Spleen (tissue), 11 donors: ENCODE measurements at regions not wholly inside any gene's neighbourhood (a gene's known extent, or its start where the extent isn't known, plus 50 kb on each side); places are given as distances from the start of the nearest gene placed in this dataset.

Source experiments
- DNase-seq: peaks from one replicate; pipeline ENCODE4 v3.0.0-alpha.2; 2020
- H3K27ac ChIP-seq, 8 donors: fragments of 200-600 bp; sonication (generic) in 7 of 8; 1 replicate in 4 of 8; 2 replicates in 4 of 8; pipeline versions ENCODE4 v1.5.0 to v1.8.0; 2016 to 2021; ENCODE audit warnings: inconsistent platforms in 4 of 8, mild to moderate bottlenecking in 4 of 8, moderate library complexity in 1 of 8
- H3K27me3 ChIP-seq, 7 donors: fragments of 200-600 bp; sonication (generic) in 6 of 7; replicated peaks in 1 of 7; 1 replicate in 4 of 7; 2 replicates in 3 of 7; pipeline versions ENCODE4 v1.5.0 to v1.8.0; 2016 to 2021; ENCODE audit warnings: inconsistent platforms in 3 of 7, mild to moderate bottlenecking in 1 of 7
- H3K36me3 ChIP-seq, 6 donors: fragments of 200-600 bp; sonication (generic) in 5 of 6; 1 replicate in 4 of 6; 2 replicates in 2 of 6; pipeline versions ENCODE4 v1.5.0 to v1.8.0; 2016 to 2021; ENCODE audit warnings: inconsistent platforms in 2 of 6
- H3K4me1 ChIP-seq, 6 donors: fragments of 200-600 bp; sonication (generic) in 5 of 6; 1 replicate in 3 of 6; 2 replicates in 3 of 6; pipeline versions ENCODE4 v1.5.0 to v1.8.0; 2016 to 2021; ENCODE audit warnings: inconsistent platforms in 3 of 6
- H3K4me3 ChIP-seq, 8 donors: fragments of 200-600 bp; sonication (generic) in 7 of 8; 1 replicate in 4 of 8; 2 replicates in 4 of 8; pipeline versions ENCODE4 v1.5.0 to v1.8.0; 2016 to 2021; ENCODE audit warnings: inconsistent platforms in 4 of 8, mild to moderate bottlenecking in 4 of 8, moderate library complexity in 2 of 8
- H3K9me3 ChIP-seq, 8 donors: fragments of 200-600 bp; sonication (generic) in 7 of 8; 1 replicate in 4 of 8; 2 replicates in 4 of 8; pipeline versions ENCODE4 v1.5.0 to v1.8.0; 2016 to 2021; ENCODE audit warnings: inconsistent platforms in 4 of 8
- POLR2A ChIP-seq, 3 donors: fragments of 450-650 bp; IDR thresholded peaks; one replicate each; pipeline ENCODE4 v1.5.1; 2017; ENCODE audit warnings: antibody characterized with exemption in 3 of 3, mild to moderate bottlenecking in 1 of 3
- POLR2AphosphoS5 ChIP-seq, 3 donors: sonication (generic); formaldehyde crosslinking; IDR thresholded peaks; one replicate each; pipeline ENCODE4 v1.5.1; 2017; ENCODE audit warnings: antibody characterized with exemption in 3 of 3
- WGBS, 5 donors: extraction: QIAGEN DNeasy Blood & Tissue Kit in 3 of 5; methylation state at CpG; one replicate each; pipeline versions ENCODE4 v1.1.5 to v1.1.7; 2013 to 2018; 5-methylcytosine and 5-hydroxymethylcytosine counted together
- intact Hi-C: fragments of 100-400 bp; cut with DNase I; formaldehyde crosslinking; loops from one replicate; pipeline ENCODE4 v1.15.0; 2023; ENCODE audit warnings: low total_unique reads
- TF ChIP-seq, protein P1 (sequence below), 11 experiments: fragments of 200-600 bp in 7 of 11; fragments of 450-650 bp in 4 of 11; sonication (generic) in 4 of 11; IDR thresholded peaks in 8 of 11; conservative IDR thresholded peaks in 3 of 11; 1 replicate in 7 of 11; 2 replicates in 4 of 11; pipeline versions ENCODE4 v1.4.0 to v1.8.0; 2016 to 2021; ENCODE audit warnings: antibody characterized with exemption in 11 of 11, inconsistent platforms in 4 of 11, mild to moderate bottlenecking in 1 of 11
- donor health status: healthy with polysubstance abuse.
- donor health status: DM: no; HTN: no; CAD: no; lungs with moderate emphysema.
- donor health status: DM: no; HTN: no; CAD: no.
- donor health status: Bipolar disorder and iron deficiency.
- donor health status: healthy.
- donor health status: DM: no; HTN: no; CAD: no.
- donor health status: DM: yes; HTN: yes; CAD: no.

DNA sequence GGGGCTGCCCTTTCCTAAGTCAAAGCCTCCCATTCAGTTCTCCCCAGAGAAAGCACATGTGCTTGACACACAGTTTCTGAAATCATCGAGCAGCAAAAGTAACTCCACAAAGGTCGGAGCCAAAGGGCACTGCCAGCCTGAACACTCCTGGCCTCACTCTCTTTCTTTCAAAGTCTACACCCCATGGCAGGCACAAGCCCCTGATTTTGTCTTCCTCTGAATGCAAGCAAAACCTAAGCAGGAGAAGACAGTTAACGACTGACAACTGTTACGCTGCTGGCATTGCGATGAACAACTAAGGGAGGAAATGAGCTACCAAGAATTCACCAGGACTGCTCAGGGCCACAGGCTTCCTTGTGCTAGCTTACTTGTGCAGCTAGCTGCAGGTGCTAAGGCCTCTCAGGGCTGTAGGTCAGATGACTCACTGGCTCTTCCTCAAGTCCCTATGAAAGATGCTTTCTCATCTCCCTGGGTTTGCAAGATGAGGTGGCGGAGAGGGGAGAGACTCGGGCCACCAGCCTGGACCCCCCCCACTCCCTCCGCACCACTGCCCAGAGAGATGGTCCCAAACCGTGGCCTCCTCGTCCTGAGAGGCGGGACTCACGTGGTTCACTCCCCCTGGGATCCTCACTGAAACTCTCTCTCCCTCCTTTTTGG lies 208.2 kb downstream of the DLL1 start:
- no peak overlapping the region for H3K4me3 ChIP-seq
- TF ChIP-seq, protein P1, sequence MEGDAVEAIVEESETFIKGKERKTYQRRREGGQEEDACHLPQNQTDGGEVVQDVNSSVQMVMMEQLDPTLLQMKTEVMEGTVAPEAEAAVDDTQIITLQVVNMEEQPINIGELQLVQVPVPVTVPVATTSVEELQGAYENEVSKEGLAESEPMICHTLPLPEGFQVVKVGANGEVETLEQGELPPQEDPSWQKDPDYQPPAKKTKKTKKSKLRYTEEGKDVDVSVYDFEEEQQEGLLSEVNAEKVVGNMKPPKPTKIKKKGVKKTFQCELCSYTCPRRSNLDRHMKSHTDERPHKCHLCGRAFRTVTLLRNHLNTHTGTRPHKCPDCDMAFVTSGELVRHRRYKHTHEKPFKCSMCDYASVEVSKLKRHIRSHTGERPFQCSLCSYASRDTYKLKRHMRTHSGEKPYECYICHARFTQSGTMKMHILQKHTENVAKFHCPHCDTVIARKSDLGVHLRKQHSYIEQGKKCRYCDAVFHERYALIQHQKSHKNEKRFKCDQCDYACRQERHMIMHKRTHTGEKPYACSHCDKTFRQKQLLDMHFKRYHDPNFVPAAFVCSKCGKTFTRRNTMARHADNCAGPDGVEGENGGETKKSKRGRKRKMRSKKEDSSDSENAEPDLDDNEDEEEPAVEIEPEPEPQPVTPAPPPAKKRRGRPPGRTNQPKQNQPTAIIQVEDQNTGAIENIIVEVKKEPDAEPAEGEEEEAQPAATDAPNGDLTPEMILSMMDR (IDR thresholded peaks at IDR 0.05 in 8 of 11, conservative IDR thresholded peaks at IDR 0.05 in 3 of 11), result no peak
- no peak for TF ChIP-seq POLR2AphosphoS5 (IDR thresholded peaks at IDR 0.05)
- no peak for TF ChIP-seq POLR2A (IDR thresholded peaks at IDR 0.05)
- H3K36me3 ChIP-seq, result no peaks in the 10 kb centered on the region
- H3K27me3 ChIP-seq, result peaks cover 0 to 15% (median 0%) of the 10 kb centered on the region in 7 donors
- no peaks in the 10 kb centered on the region for H3K4me1 ChIP-seq
- DNase-seq, result peak; percentile 63
- intact Hi-C loops, result no loop called here
- H3K27ac ChIP-seq, result no peak overlapping the region
- 61 to 71% (median 70%) methylated on average over 12 of the region's 12 CpGs for WGBS, 5 donors
- H3K9me3 ChIP-seq, result no peaks in the 10 kb centered on the region

DNA sequence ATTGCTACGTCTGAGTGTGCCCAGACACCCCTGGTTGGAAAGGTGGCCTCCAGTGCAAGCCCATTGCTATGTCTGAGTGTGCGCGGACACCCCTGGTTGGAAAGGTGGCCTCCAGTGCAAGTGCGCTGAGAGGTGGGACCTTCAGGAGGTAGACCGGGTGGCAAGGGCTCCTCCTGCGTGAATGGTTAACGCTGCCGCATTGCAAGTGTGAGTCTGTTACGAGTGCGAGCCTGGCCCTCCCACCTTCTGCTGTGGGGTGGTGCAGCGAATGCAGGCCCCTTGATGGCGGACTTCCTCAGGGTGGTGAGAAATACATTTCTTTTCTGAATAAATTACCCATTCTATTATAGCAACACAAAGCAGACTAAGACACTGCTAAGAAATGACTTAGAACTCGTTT lies 208.8 kb downstream of the DLL1 start:
- H3K27me3 ChIP-seq, result peaks cover 0 to 15% (median 0%) of the 10 kb centered on the region in 7 donors
- WGBS, 5 donors, result 84 to 98% (median 90%) methylated on average over 11 to 13 of the region's 13 CpGs
- TF ChIP-seq, protein P1 (IDR thresholded peaks at IDR 0.05 in 8 of 11, conservative IDR thresholded peaks at IDR 0.05 in 3 of 11), result no peak
- no peak for TF ChIP-seq POLR2A (IDR thresholded peaks at IDR 0.05)
- TF ChIP-seq POLR2AphosphoS5 (IDR thresholded peaks at IDR 0.05), result no peak
- peak; percentile 57 for DNase-seq
- intact Hi-C loops, result no loop called here
- no peak overlapping the region for H3K4me3 ChIP-seq
- no peaks in the 10 kb centered on the region for H3K4me1 ChIP-seq
- H3K9me3 ChIP-seq, result no peaks in the 10 kb centered on the region
- no peak overlapping the region for H3K27ac ChIP-seq
- no peaks in the 10 kb centered on the region for H3K36me3 ChIP-seq

DNA sequence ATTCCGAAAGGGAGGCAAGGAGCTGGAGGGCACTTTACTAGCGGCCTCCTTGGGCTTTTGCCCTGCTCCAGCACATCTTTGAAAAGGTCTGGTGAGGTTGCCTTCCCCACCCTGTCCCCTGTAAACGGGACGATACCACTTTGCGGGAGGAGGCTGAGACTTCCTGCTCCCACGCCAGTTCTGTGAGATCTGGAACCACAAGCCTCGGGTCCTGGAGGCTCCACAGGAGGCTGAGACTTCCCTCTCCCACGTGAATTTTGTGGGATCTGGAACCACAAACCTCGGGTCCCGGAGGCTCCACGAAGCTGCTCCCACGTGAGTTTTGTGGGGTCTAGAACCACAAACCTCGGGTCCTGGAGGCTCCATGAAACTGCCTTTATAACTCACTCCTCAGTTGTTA lies 209.3 kb downstream of the DLL1 start:
- WGBS, 5 donors, result 40 to 62% (median 55%) methylated on average over 7 to 13 of the region's 13 CpGs

GRCh38 chr6:170080828-170081371 lies 210.0 kb downstream of the DLL1 start:
- Histone ChIP-seq H3K4me3 (no peak overlapping the region), H3K27ac (no peak overlapping the region), H3K27me3 (peaks cover 0 to 15% (median 0%) of the 10 kb centered on the region in 7 donors), H3K36me3 (no peaks in the 10 kb centered on the region), H3K4me1 (no peaks in the 10 kb centered on the region), H3K9me3 (no peaks in the 10 kb centered on the region)
- peak; percentile 64 for DNase-seq
- WGBS, 5 donors, result 73 to 82% (median 78%) methylated on average over 24 to 26 of the region's 26 CpGs
- intact Hi-C loops, result no loop called here
- TF ChIP-seq, protein P1 (IDR thresholded peaks at IDR 0.05 in 8 of 11, conservative IDR thresholded peaks at IDR 0.05 in 3 of 11), result no peak
- TF ChIP-seq POLR2A (IDR thresholded peaks at IDR 0.05) (no peak), POLR2AphosphoS5 (IDR thresholded peaks at IDR 0.05) (no peak)

More for the DNA sequence above, 209.3 kb downstream of the DLL1 start:
- no peak overlapping the region for H3K4me3 ChIP-seq
- H3K27me3 ChIP-seq, result peaks cover 0 to 15% (median 0%) of the 10 kb centered on the region in 7 donors
- no peak overlapping the region for H3K27ac ChIP-seq
- no peaks in the 10 kb centered on the region for H3K4me1 ChIP-seq
- no peaks in the 10 kb centered on the region for H3K9me3 ChIP-seq
- H3K36me3 ChIP-seq, result no peaks in the 10 kb centered on the region
- DNase-seq, result peak; percentile 22
- no peak for TF ChIP-seq POLR2A (IDR thresholded peaks at IDR 0.05)
- TF ChIP-seq, protein P1 (IDR thresholded peaks at IDR 0.05 in 8 of 11, conservative IDR thresholded peaks at IDR 0.05 in 3 of 11), result no peak
- no peak for TF ChIP-seq POLR2AphosphoS5 (IDR thresholded peaks at IDR 0.05)
- intact Hi-C loops, result no loop called here
